AG04449 (cell line): ENCODE measurements at regions not wholly inside any gene's neighbourhood (a gene's known extent, or its start where the extent isn't known, plus 50 kb on each side); places are given as distances from the start of the nearest gene placed in this dataset.
"Not testable (repeated sequence)": the region's sequence is repeated elsewhere in the genome, so short reads cannot be mapped to it uniquely, and the experiment has no call there.

Experiments used
- CTCF ChIA-PET: fragments of 350-600 bp; formaldehyde crosslinking; extraction: SDS; loops from one replicate; lab custom pipeline; 2021; ENCODE audit warnings: antibody characterized with exemption; lab: Yijun Ruan, JAX
- POLR2A ChIA-PET: fragments of 400-600, 350-600 bp; formaldehyde crosslinking; extraction: SDS; loops from one replicate; lab custom pipeline; 2020; ENCODE audit warnings: antibody characterized with exemption, inconsistent platforms; lab: Yijun Ruan, JAX
- DNase-seq: peaks from one replicate; pipeline ENCODE4 v3.0.0-alpha.2; 2010; ENCODE audit warnings: low read depth, low spot score
- H3K4me3 ChIP-seq: 2 replicates; pipeline ENCODE4 v1.5.1; 2011; ENCODE audit warnings: low read depth, mild to moderate bottlenecking, control low read depth, low read length
- CTCF ChIP-seq: IDR thresholded peaks from one replicate; pipeline ENCODE4 v1.5.1; 2011; ENCODE audit warnings: mild to moderate bottlenecking, moderate library complexity, low read length, control low read depth, inconsistent platforms; ENCODE audit not compliant: insufficient read depth; ENCODE audit errors: missing control alignments

DNA sequence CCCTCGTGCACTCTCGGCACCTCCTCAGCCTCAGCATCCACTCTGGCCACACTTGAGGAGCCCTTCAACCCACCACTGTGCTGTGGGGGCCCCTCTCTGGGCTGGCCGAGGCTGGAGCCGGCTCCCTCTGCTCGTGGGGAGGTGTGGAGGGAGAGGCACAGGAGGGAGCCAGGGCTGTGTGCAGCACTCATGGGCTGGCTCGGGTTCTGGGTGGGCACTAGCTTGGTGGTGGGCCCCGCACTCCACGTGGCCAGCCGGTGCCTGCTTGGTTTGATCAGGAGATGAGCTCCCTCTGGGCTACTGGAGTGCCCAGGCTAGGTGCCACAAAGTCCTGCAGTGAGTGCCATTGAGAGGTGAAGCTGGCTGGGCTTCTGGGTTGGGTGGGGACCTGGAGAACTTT lies 949.4 kb upstream of the GJE1 start:
- CTCF ChIA-PET: no interaction called here
- DNase-seq: no peak
- POLR2A ChIA-PET: no interaction called here
- H3K4me3 ChIP-seq: no peak overlapping the region
- no peak for TF ChIP-seq CTCF

DNA sequence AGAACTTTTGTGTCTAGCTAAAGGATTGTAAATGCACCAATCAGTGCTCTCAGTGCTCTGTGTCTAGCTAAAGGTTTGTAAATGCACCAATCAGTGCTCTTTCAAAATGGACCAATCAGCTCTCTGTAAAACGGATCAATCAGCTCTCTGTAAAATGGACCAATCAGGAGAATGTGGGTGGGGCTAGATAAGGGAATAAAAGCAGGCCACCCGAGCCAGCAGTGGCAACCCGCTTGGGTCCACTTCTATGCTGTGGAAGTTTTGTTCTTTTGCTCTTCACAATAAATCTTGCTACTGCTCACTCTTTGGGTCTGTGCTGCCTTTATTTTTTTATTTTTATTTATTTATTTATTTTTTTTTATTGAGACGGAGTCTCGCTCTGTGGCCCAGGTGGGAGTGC lies 957.3 kb upstream of the GJE1 start:
- H3K4me3 ChIP-seq, DNase-seq, POLR2A ChIA-PET, CTCF ChIA-PET: not testable (repeated sequence)

DNA sequence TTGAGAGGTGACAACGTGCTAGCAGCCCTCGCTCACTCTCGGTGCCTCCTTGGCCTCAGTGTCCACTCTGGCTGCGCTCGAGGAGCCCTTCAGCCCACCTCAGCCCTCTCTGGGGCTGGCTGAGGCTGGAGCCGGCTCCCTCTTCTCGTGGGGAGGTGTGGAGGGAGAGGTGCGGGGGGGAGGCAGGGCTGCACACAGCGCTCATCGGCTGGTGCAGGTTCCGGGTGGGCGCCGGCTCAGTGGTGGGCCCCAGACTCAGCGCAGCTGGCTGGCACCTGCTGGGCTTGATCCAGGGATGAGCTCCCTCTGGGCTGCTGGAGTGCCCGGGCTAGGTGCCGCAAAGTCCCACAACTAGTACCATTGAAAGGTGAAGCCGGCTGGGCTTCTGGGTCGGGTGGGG lies 957.8 kb upstream of the GJE1 start:
- no peak for DNase-seq
- no peak overlapping the region for H3K4me3 ChIP-seq
- TF ChIP-seq CTCF: no peak
- CTCF ChIA-PET: no interaction called here
- POLR2A ChIA-PET: no interaction called here

DNA sequence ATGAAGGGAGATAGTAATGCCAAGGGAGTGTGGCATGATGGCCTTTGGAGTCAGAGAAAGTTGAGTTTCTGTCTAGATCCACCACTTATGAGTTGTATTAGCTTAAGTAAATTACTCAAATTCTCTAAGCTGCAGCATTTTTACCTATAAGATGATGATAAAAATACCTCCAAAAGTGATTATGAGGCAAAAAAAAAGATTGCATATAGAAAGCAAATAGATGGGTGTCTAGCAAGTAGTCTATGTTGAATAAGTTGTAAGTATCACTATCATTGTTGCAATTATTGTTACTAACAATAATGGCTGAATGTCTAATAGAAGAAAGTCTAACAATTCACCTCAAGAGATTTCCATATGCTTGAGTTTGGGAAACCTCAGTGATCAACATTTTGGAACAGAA lies 959.2 kb upstream of the GJE1 start:
- no peak for TF ChIP-seq CTCF
- ChIA-PET POLR2A (no interaction called here), CTCF (no interaction called here)
- DNase-seq: no peak
- H3K4me3 ChIP-seq: no peak overlapping the region

- ChIA-PET CTCF (no interaction called here), POLR2A (no interaction called here)
- no peak for TF ChIP-seq CTCF
- peak; percentile 89 for DNase-seq
- no peak overlapping the region for H3K4me3 ChIP-seq
Measured at GRCh38 chr6:141169419-141169818, 963.3 kb upstream of the GJE1 start.

GRCh38 chr6:141167945-141168344 lies 964.8 kb upstream of the GJE1 start:
- POLR2A ChIA-PET: no interaction called here

More at GRCh38 chr6:141167945-141168344, 964.8 kb upstream of the GJE1 start:
- no peak overlapping the region for H3K4me3 ChIP-seq
- TF ChIP-seq CTCF: no peak
- no peak for DNase-seq
- CTCF ChIA-PET: no interaction called here
